Stomach (tissue), 4 donors: ENCODE measurements at regions not wholly inside any gene's neighbourhood (a gene's known extent, or its start where the extent isn't known, plus 50 kb on each side); places are given as distances from the start of the nearest gene placed in this dataset.

Source experiments
- EP300 ChIP-seq: sonication (generic); formaldehyde crosslinking; IDR thresholded peaks from one replicate; pipeline ENCODE4 v1.6.1; 2017; ENCODE audit warnings: antibody characterized with exemption
- POLR2AphosphoS5 ChIP-seq, 3 donors: sonication (generic); formaldehyde crosslinking; IDR thresholded peaks; one replicate each; pipeline ENCODE4 v1.6.1; 2016; ENCODE audit warnings: antibody characterized with exemption in 3 of 3
- TF ChIP-seq, protein P1 (sequence below), 7 experiments: fragments of 450-650 bp in 4 of 7; fragments of 200-600 bp in 3 of 7; sonication (generic) in 3 of 7; IDR thresholded peaks; one replicate each; pipeline ENCODE4 v1.5.1; 2016 to 2019; ENCODE audit warnings: antibody characterized with exemption in 7 of 7, control low read depth in 2 of 7, mild to moderate bottlenecking in 1 of 7

DNA sequence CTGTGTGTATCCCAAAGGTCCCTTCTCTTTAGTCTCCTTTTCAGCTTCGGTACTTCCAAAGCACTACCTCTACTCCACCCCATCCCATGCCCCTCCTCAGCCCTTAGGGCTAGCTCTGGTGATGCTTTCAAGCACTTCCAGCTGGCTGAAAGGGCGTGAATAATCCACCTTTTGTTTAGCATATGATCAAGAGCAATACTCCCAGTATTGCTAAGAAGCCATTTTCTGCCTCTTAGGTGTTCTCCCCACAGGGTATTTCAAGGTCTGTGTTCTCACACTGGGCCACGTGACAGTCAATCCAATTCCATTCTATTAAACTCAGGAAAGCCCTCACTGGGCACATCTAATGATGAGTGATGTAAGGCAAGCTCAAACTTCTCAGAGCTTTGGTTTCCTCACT is 298.5 kb upstream of the PROX1 start:
- TF ChIP-seq, protein P1, sequence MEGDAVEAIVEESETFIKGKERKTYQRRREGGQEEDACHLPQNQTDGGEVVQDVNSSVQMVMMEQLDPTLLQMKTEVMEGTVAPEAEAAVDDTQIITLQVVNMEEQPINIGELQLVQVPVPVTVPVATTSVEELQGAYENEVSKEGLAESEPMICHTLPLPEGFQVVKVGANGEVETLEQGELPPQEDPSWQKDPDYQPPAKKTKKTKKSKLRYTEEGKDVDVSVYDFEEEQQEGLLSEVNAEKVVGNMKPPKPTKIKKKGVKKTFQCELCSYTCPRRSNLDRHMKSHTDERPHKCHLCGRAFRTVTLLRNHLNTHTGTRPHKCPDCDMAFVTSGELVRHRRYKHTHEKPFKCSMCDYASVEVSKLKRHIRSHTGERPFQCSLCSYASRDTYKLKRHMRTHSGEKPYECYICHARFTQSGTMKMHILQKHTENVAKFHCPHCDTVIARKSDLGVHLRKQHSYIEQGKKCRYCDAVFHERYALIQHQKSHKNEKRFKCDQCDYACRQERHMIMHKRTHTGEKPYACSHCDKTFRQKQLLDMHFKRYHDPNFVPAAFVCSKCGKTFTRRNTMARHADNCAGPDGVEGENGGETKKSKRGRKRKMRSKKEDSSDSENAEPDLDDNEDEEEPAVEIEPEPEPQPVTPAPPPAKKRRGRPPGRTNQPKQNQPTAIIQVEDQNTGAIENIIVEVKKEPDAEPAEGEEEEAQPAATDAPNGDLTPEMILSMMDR (IDR thresholded peaks at IDR 0.05) = no peak
- TF ChIP-seq EP300 = no peak
- TF ChIP-seq POLR2AphosphoS5 (IDR thresholded peaks at IDR 0.05) = no peak
